ENCODE measurements at regions not wholly inside any gene's neighbourhood (a gene's known extent, or its start where the extent isn't known, plus 50 kb on each side); places are given as distances from the start of the nearest gene placed in this dataset.

- DNase-seq (ENCODE audit: low spot score) = no peak
- in situ Hi-C loops (cut with MboI; ENCODE audit: low sequenced_read_pairs, unreplicated experiment) = no loop called here
- no peak for TF ChIP-seq CTCF (IDR thresholded peaks at IDR 0.05; ENCODE audit: borderline replicate concordance, control extremely low read depth, extremely low read depth, insufficient read depth, missing control alignments)
Measured at GRCh38 chr20:24736844-24737211, 212.2 kb upstream of the CST7 start.

GRCh38 chr20:24737212-24737850, 211.7 kb upstream of the CST7 start:
- in situ Hi-C loops (cut with MboI; ENCODE audit: low sequenced_read_pairs, unreplicated experiment) = no loop called here
- TF ChIP-seq CTCF (IDR thresholded peaks at IDR 0.05; ENCODE audit: borderline replicate concordance, control extremely low read depth, extremely low read depth, insufficient read depth, missing control alignments) = no peak
- DNase-seq (ENCODE audit: low spot score) = no peak

GRCh38 chr20:24738058-24738775, 210.9 kb upstream of the CST7 start:
- DNase-seq (ENCODE audit: low spot score) = no peak
- in situ Hi-C loops (cut with MboI; ENCODE audit: low sequenced_read_pairs, unreplicated experiment) = no loop called here
- no peak for TF ChIP-seq CTCF (IDR thresholded peaks at IDR 0.05; ENCODE audit: borderline replicate concordance, control extremely low read depth, extremely low read depth, insufficient read depth, missing control alignments)

GRCh38 chr20:24738981-24739633, 210.0 kb upstream of the CST7 start:
- no peak for TF ChIP-seq CTCF (IDR thresholded peaks at IDR 0.05; ENCODE audit: borderline replicate concordance, control extremely low read depth, extremely low read depth, insufficient read depth, missing control alignments)
- in situ Hi-C loops (cut with MboI; ENCODE audit: low sequenced_read_pairs, unreplicated experiment) = no loop called here
- DNase-seq (ENCODE audit: low spot score) = no peak

GRCh38 chr20:24739746-24740145, 209.3 kb upstream of the CST7 start:
- in situ Hi-C loops (cut with MboI; ENCODE audit: low sequenced_read_pairs, unreplicated experiment) = no loop called here
- DNase-seq (ENCODE audit: low spot score) = no peak
- no peak for TF ChIP-seq CTCF (IDR thresholded peaks at IDR 0.05; ENCODE audit: borderline replicate concordance, control extremely low read depth, extremely low read depth, insufficient read depth, missing control alignments)

- in situ Hi-C loops (cut with MboI; ENCODE audit: low sequenced_read_pairs, unreplicated experiment) = no loop called here
- TF ChIP-seq CTCF (IDR thresholded peaks at IDR 0.05; ENCODE audit: borderline replicate concordance, control extremely low read depth, extremely low read depth, insufficient read depth, missing control alignments) = no peak
- no peak for DNase-seq (ENCODE audit: low spot score)
Measured at GRCh38 chr20:24741493-24742072, 207.5 kb upstream of the CST7 start.

Data from GM13976 (cell line).